Effector CD4-positive, alpha-beta T cell (primary cell): ENCODE measurements at regions not wholly inside any gene's neighbourhood (a gene's known extent, or its start where the extent isn't known, plus 50 kb on each side); places are given as distances from the start of the nearest gene placed in this dataset.

Experiments
- DNase-seq: peaks from one replicate; pipeline ENCODE4 v3.0.0-alpha.2; 2020

GRCh38 chr16:79543219-79543618 is 57.3 kb downstream of the MAF start:
- no peak for DNase-seq

- DNase-seq = no peak
Measured at GRCh38 chr16:79542237-79542774, 58.2 kb downstream of the MAF start.

- no peak for DNase-seq
Measured at GRCh38 chr16:79540825-79541595, 59.5 kb downstream of the MAF start.

GRCh38 chr16:79537584-79537983 is 63.0 kb downstream of the MAF start:
- DNase-seq = no peak

GRCh38 chr16:79536958-79537357 is 63.6 kb downstream of the MAF start:
- no peak for DNase-seq

- DNase-seq = no peak
Measured at GRCh38 chr16:79535130-79535529, 65.4 kb downstream of the MAF start.

- no peak for DNase-seq
Measured at GRCh38 chr16:79534143-79534542, 66.4 kb downstream of the MAF start.

GRCh38 chr16:79533292-79533691 is 67.2 kb downstream of the MAF start:
- DNase-seq = no peak

GRCh38 chr16:79532785-79533184 is 67.8 kb downstream of the MAF start:
- DNase-seq = no peak

- no peak for DNase-seq
Measured at GRCh38 chr16:79532273-79532672, 68.3 kb downstream of the MAF start.

GRCh38 chr16:79528338-79528737 is 72.2 kb downstream of the MAF start:
- no peak for DNase-seq

- no peak for DNase-seq
Measured at GRCh38 chr16:79523971-79524370, 76.6 kb downstream of the MAF start.

- no peak for DNase-seq
Measured at GRCh38 chr16:79519448-79519847, 81.1 kb downstream of the MAF start.

- no peak for DNase-seq
Measured at GRCh38 chr16:79517156-79517555, 83.4 kb downstream of the MAF start.

- no peak for DNase-seq
Measured at GRCh38 chr16:79510879-79511278, 89.7 kb downstream of the MAF start.

GRCh38 chr16:79509906-79510305 is 90.6 kb downstream of the MAF start:
- no peak for DNase-seq

- no peak for DNase-seq
Measured at GRCh38 chr16:79509211-79509631, 91.3 kb downstream of the MAF start.

- no peak for DNase-seq
Measured at GRCh38 chr16:79508294-79508693, 92.2 kb downstream of the MAF start.

- DNase-seq = no peak
Measured at GRCh38 chr16:79505344-79505743, 95.2 kb downstream of the MAF start.

- DNase-seq = no peak
Measured at GRCh38 chr16:79503511-79503910, 97.0 kb downstream of the MAF start.

GRCh38 chr16:79501446-79501845 is 99.1 kb downstream of the MAF start:
- DNase-seq = no peak

GRCh38 chr16:79500866-79501265 is 99.7 kb downstream of the MAF start:
- DNase-seq = no peak

- no peak for DNase-seq
Measured at GRCh38 chr16:79500286-79500685, 100.3 kb downstream of the MAF start.

GRCh38 chr16:79498928-79499327 is 101.6 kb downstream of the MAF start:
- DNase-seq = no peak
